ENCODE measurements at regions not wholly inside any gene's neighbourhood (a gene's known extent, or its start where the extent isn't known, plus 50 kb on each side); places are given as distances from the start of the nearest gene placed in this dataset.

- Histone ChIP-seq H3K27me3 (ENCODE audit: control insufficient read depth, insufficient read depth, low read length) (no peaks in the 10 kb centered on the region), H3K36me3 (ENCODE audit: control insufficient read depth, insufficient read depth, low read length) (no peaks in the 10 kb centered on the region), H3K4me3 (ENCODE audit: low read depth, low read length) (no peak overlapping the region)
- no peak for TF ChIP-seq CTCF (IDR thresholded peaks at IDR 0.05; ENCODE audit: insufficient read depth, low read length, poor library complexity, severe bottlenecking)
- no peak for DNase-seq (ENCODE audit: low read depth)
Observed at GRCh38 chr5:26802944-26803343, 235.4 kb downstream of the CDH9 start.

- DNase-seq (ENCODE audit: low read depth) = no peak
- Histone ChIP-seq H3K36me3 (ENCODE audit: control insufficient read depth, insufficient read depth, low read length) (no peaks in the 10 kb centered on the region), H3K4me3 (ENCODE audit: low read depth, low read length) (no peak overlapping the region), H3K27me3 (ENCODE audit: control insufficient read depth, insufficient read depth, low read length) (no peaks in the 10 kb centered on the region)
- no peak for TF ChIP-seq CTCF (IDR thresholded peaks at IDR 0.05; ENCODE audit: insufficient read depth, low read length, poor library complexity, severe bottlenecking)
Observed at GRCh38 chr5:26791433-26791832, 247.0 kb downstream of the CDH9 start.

GRCh38 chr5:26791021-26791420 is 247.4 kb downstream of the CDH9 start:
- TF ChIP-seq CTCF (IDR thresholded peaks at IDR 0.05; ENCODE audit: insufficient read depth, low read length, poor library complexity, severe bottlenecking) = no peak
- no peak overlapping the region for H3K4me3 ChIP-seq (ENCODE audit: low read depth, low read length)
- H3K36me3 ChIP-seq (ENCODE audit: control insufficient read depth, insufficient read depth, low read length) = no peaks in the 10 kb centered on the region
- DNase-seq (ENCODE audit: low read depth) = no peak
- H3K27me3 ChIP-seq (ENCODE audit: control insufficient read depth, insufficient read depth, low read length) = no peaks in the 10 kb centered on the region

GRCh38 chr5:26763215-26763614 is 275.2 kb downstream of the CDH9 start:
- H3K4me3 ChIP-seq (ENCODE audit: low read depth, low read length) = no peak overlapping the region
- DNase-seq (ENCODE audit: low read depth) = no peak
- no peaks in the 10 kb centered on the region for H3K36me3 ChIP-seq (ENCODE audit: control insufficient read depth, insufficient read depth, low read length)
- no peaks in the 10 kb centered on the region for H3K27me3 ChIP-seq (ENCODE audit: control insufficient read depth, insufficient read depth, low read length)
- TF ChIP-seq CTCF (IDR thresholded peaks at IDR 0.05; ENCODE audit: insufficient read depth, low read length, poor library complexity, severe bottlenecking) = no peak

- TF ChIP-seq CTCF (IDR thresholded peaks at IDR 0.05; ENCODE audit: insufficient read depth, low read length, poor library complexity, severe bottlenecking) = no peak
Observed at GRCh38 chr5:26761446-26761845, 276.9 kb downstream of the CDH9 start.

GRCh38 chr5:26761045-26761444 is 277.3 kb downstream of the CDH9 start:
- no peaks in the 10 kb centered on the region for H3K36me3 ChIP-seq (ENCODE audit: control insufficient read depth, insufficient read depth, low read length)
- H3K27me3 ChIP-seq (ENCODE audit: control insufficient read depth, insufficient read depth, low read length) = no peaks in the 10 kb centered on the region
- no peak for TF ChIP-seq CTCF (IDR thresholded peaks at IDR 0.05; ENCODE audit: insufficient read depth, low read length, poor library complexity, severe bottlenecking)
- no peak for DNase-seq (ENCODE audit: low read depth)
- no peak overlapping the region for H3K4me3 ChIP-seq (ENCODE audit: low read depth, low read length)

More at GRCh38 chr5:26761446-26761845, 276.9 kb downstream of the CDH9 start:
- Histone ChIP-seq H3K27me3 (ENCODE audit: control insufficient read depth, insufficient read depth, low read length) (no peaks in the 10 kb centered on the region), H3K36me3 (ENCODE audit: control insufficient read depth, insufficient read depth, low read length) (no peaks in the 10 kb centered on the region), H3K4me3 (ENCODE audit: low read depth, low read length) (no peak overlapping the region)
- no peak for DNase-seq (ENCODE audit: low read depth)

All from kidney epithelial cell (primary cell).